HCT116 (cell line): ENCODE measurements at regions not wholly inside any gene's neighbourhood (a gene's known extent, or its start where the extent isn't known, plus 50 kb on each side); places are given as distances from the start of the nearest gene placed in this dataset.

ENCODE experiments used
- ATAC-seq: fragments of 200-7000 bp; cut with Tn5 transposase; 2 replicates; pipeline ENCODE4 v1.9.1; 2020; ENCODE audit warnings: mild to moderate bottlenecking, moderate library complexity
- BruUV-seq: library from RNA; stranded (reverse); fragments of 400-500 nt; replicated peaks from 2 replicates; lab custom pipeline; 2021; lab: Mats Ljungman, UMichigan
- CTCF ChIA-PET: fragments of 300-600 bp; sonication (Branson Sonifier 250); formaldehyde crosslinking; loops from one replicate; lab custom pipeline; 2021; ENCODE audit warnings: antibody characterized with exemption; lab: Charles Lee
- POLR2A ChIA-PET: fragments of 300-600, 350-600 bp; sonication (Branson Sonifier 250); formaldehyde crosslinking; loops from one replicate; lab custom pipeline; 2021; ENCODE audit warnings: antibody characterized with exemption; lab: Charles Lee
- RAD21 ChIA-PET, 2 experiments: fragments of 300-600 bp; sonication (Branson Sonifier 250); formaldehyde crosslinking; loops; one replicate each; lab custom pipeline; 2023; ENCODE audit warnings: low total read pairs in 2 of 2; ENCODE audit not compliant: uncharacterized antibody in 2 of 2, unreplicated experiment in 2 of 2, low non-redundant PET in 1 of 2; lab: Charles Lee
- DNase-seq: peaks from one replicate; pipeline ENCODE4 v3.0.0-alpha.2; 2010; ENCODE audit warnings: low read depth, low spot score
- H2AFZ ChIP-seq: fragments of 200-600 bp; shearing (Covaris generic), sonication (generic); 2 replicates; pipeline ENCODE4 v1.6.1; 2017; ENCODE audit warnings: low read depth, mixed run types, mixed read lengths, antibody characterized with exemption, low read length; ENCODE audit not compliant: poor library complexity, severe bottlenecking
- H3K27ac ChIP-seq: 2 replicates; pipeline ENCODE4 v1.5.1; 2012; ENCODE audit warnings: low read depth, low read length
- H3K27me3 ChIP-seq: fragments of 200-600 bp; sonication (generic); 2 replicates; pipeline ENCODE4 v1.6.1; 2016; ENCODE audit warnings: mixed run types, low read length, mixed read lengths; ENCODE audit not compliant: insufficient read depth
- H3K36me3 ChIP-seq, 2 experiments: fragments of 200-500 bp in 1 of 2; fragments of 200-600 bp in 1 of 2; sonication (Bioruptor generic) in 1 of 2; sonication (generic) in 1 of 2; 2 replicates each; pipeline versions ENCODE4 v1.5.1 to v1.6.1; 2014 to 2016; ENCODE audit warnings: low read length in 2 of 2, inconsistent platforms in 1 of 2, mixed read lengths in 1 of 2, mixed run types in 1 of 2; ENCODE audit not compliant: insufficient read depth in 2 of 2, control insufficient read depth in 1 of 2
- H3K4me1 ChIP-seq, 2 experiments: fragments of 200-600 bp in 1 of 2; sonication (generic) in 1 of 2; 2 replicates each; pipeline versions ENCODE4 v1.5.1 to v1.6.1; 2012 to 2017; ENCODE audit warnings: low read length in 2 of 2, inconsistent platforms in 1 of 2, mild to moderate bottlenecking in 1 of 2, mixed read lengths in 1 of 2, mixed run types in 1 of 2, moderate library complexity in 1 of 2; ENCODE audit not compliant: insufficient read depth in 2 of 2, control insufficient read depth in 1 of 2
- H3K4me2 ChIP-seq: fragments of 200-600 bp; sonication (generic); 2 replicates; pipeline ENCODE4 v1.6.1; 2017; ENCODE audit warnings: mixed run types, low read length, mixed read lengths
- H3K4me3 ChIP-seq, 2 experiments: fragments of 200-600 bp in 1 of 2; sonication (generic) in 1 of 2; replicated peaks in 1 of 2; 2 replicates each; pipeline ENCODE4 v1.5.1; 2011 to 2016; ENCODE audit warnings: low read length in 2 of 2, control low read depth in 1 of 2, low read depth in 1 of 2, mild to moderate bottlenecking in 1 of 2, mixed read lengths in 1 of 2, mixed run types in 1 of 2
- H3K79me2 ChIP-seq: fragments of 200-600 bp; sonication (generic); 2 replicates; pipeline ENCODE4 v1.6.1; 2017; ENCODE audit warnings: mild to moderate bottlenecking, mixed run types, low read length, moderate library complexity, mixed read lengths; ENCODE audit not compliant: insufficient read depth
- H3K9ac ChIP-seq: fragments of 200-600 bp; sonication (generic); 2 replicates; pipeline ENCODE4 v1.6.1; 2016; ENCODE audit warnings: low read length, mixed read lengths
- H3K9me2 ChIP-seq: fragments of 200-600 bp; sonication (generic), shearing (Covaris generic); 2 replicates; pipeline ENCODE4 v1.6.1; 2017; ENCODE audit warnings: mixed run types, mild to moderate bottlenecking, moderate library complexity; ENCODE audit not compliant: insufficient read depth
- H3K9me3 ChIP-seq, 2 experiments: fragments of 200-500 bp in 1 of 2; fragments of 200-600 bp in 1 of 2; sonication (Bioruptor generic) in 1 of 2; sonication (generic) in 1 of 2; 2 replicates each; pipeline ENCODE4 v1.6.1; 2014 to 2017; ENCODE audit warnings: low read length in 2 of 2, mixed read lengths in 2 of 2, inconsistent platforms in 1 of 2, low read depth in 1 of 2, mild to moderate bottlenecking in 1 of 2, mixed run types in 1 of 2, moderate library complexity in 1 of 2; ENCODE audit not compliant: control insufficient read depth in 1 of 2, insufficient read depth in 1 of 2
- H4K20me1 ChIP-seq: fragments of 200-600 bp; sonication (generic), shearing (Covaris generic); 2 replicates; pipeline ENCODE4 v1.6.1; 2017; ENCODE audit warnings: mixed run types, mild to moderate bottlenecking, moderate library complexity; ENCODE audit not compliant: insufficient read depth
- ATF3 ChIP-seq: IDR thresholded peaks from 2 replicates; pipeline ENCODE4 v1.6.1; 2012
- CBX3 ChIP-seq: IDR thresholded peaks from 2 replicates; pipeline ENCODE4 v1.6.1; 2012; ENCODE audit warnings: low read depth
- CTCF ChIP-seq, 3 experiments: fragments of 200-600 bp in 1 of 3; sonication (generic) in 1 of 3; IDR thresholded peaks in 2 of 3; conservative IDR thresholded peaks in 1 of 3; 2 replicates each; pipeline ENCODE4 v1.5.1; 2012 to 2017; ENCODE audit warnings: low read depth in 2 of 3, low read length in 2 of 3, antibody characterized with exemption in 1 of 3, borderline replicate concordance in 1 of 3, control low read depth in 1 of 3, mild to moderate bottlenecking in 1 of 3, mixed read lengths in 1 of 3, mixed run types in 1 of 3, moderate library complexity in 1 of 3; ENCODE audit not compliant: insufficient read depth in 1 of 3
- EGR1 ChIP-seq: IDR thresholded peaks from 2 replicates; pipeline ENCODE4 v1.6.1; 2012; ENCODE audit warnings: low read depth
- EZH2 ChIP-seq: fragments of 200-600 bp; sonication (generic); IDR thresholded peaks from 2 replicates; pipeline ENCODE4 v1.6.1; 2017; ENCODE audit warnings: antibody characterized with exemption, mixed run types
- EZH2phosphoT487 ChIP-seq: fragments of 200-600 bp; IDR thresholded peaks from 2 replicates; pipeline ENCODE4 v1.6.1; 2018; ENCODE audit warnings: antibody characterized with exemption, borderline replicate concordance
- FOSL1 ChIP-seq: IDR thresholded peaks from 2 replicates; pipeline ENCODE4 v1.6.1; 2012; ENCODE audit warnings: low read depth
- JUND ChIP-seq: IDR thresholded peaks from 2 replicates; pipeline ENCODE4 v1.6.1; 2012
- POLR2A ChIP-seq: IDR thresholded peaks from 2 replicates; pipeline ENCODE4 v1.7.0; 2011; ENCODE audit warnings: borderline replicate concordance; ENCODE audit not compliant: insufficient read depth, insufficient read length; ENCODE audit errors: extremely low read depth
- POLR2AphosphoS5 ChIP-seq: IDR thresholded peaks from 2 replicates; pipeline ENCODE4 v1.6.1; 2011; ENCODE audit warnings: mild to moderate bottlenecking, low read depth, low read length, moderate library complexity
- REST ChIP-seq: IDR thresholded peaks from 2 replicates; pipeline ENCODE4 v1.6.1; 2012; ENCODE audit warnings: low read depth
- SP1 ChIP-seq: IDR thresholded peaks from 2 replicates; pipeline ENCODE4 v1.6.1; 2012; ENCODE audit warnings: low read depth
- SRF ChIP-seq: IDR thresholded peaks from 2 replicates; pipeline ENCODE4 v1.6.1; 2012; ENCODE audit warnings: low read depth
- YY1 ChIP-seq: IDR thresholded peaks from 2 replicates; pipeline ENCODE4 v1.6.1; 2011; ENCODE audit warnings: low read length, low read depth, moderate library complexity, mild to moderate bottlenecking; ENCODE audit not compliant: insufficient replicate concordance; ENCODE audit errors: extremely low read depth
- ZNF274 ChIP-seq: fragments of 200-500 bp; sonication (Bioruptor generic); IDR thresholded peaks from 2 replicates; pipeline ENCODE4 v1.6.1; 2014; ENCODE audit warnings: mild to moderate bottlenecking, low read depth, low read length, inconsistent platforms
- intact Hi-C: fragments of 100-400 bp; cut with micrococcal nuclease; formaldehyde crosslinking; loops from 2 replicates; pipeline ENCODE4 v1.10.0; 2022

DNA sequence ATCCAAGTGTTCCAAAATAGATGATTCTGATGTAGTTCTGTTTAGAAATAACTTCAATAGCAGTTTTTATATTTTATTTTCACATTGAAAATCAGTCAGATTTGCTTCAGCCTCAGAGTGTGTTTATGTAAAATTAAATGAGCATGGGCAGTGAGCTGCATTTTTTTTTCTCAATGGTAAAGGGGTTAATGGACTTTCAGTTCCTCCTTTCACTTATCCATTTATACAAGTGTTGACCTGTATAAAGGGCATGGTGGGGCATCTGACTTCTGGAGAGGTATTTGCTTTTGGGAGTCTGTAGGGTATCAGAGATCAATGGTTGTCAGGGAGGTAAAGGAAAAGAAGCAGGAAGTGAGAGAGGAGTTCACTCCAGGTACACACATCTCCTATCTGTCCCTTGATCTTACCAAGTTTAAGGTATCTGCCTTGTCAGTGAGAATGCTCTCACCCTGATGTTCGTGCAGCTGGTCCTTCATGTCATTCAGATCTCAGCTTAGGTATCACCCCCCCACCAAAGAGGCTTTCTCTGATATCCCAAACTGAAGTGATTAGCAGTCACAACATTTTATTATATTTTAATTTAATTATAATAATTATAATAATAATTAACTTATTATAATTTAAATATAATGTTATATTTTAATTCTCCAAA, 181.6 kb upstream of the LMNTD1 start (continued):
- TF ChIP-seq CTCF (IDR thresholded peaks at IDR 0.05 in 2 of 3, conservative IDR thresholded peaks at IDR 0.05 in 1 of 3; ENCODE audit: borderline replicate concordance in 1 of 3, insufficient read depth in 1 of 3, low read depth in 2 of 3, low read length in 2 of 3) (no peak), SP1 (no peak), EGR1 (no peak), SRF (no peak)

DNA sequence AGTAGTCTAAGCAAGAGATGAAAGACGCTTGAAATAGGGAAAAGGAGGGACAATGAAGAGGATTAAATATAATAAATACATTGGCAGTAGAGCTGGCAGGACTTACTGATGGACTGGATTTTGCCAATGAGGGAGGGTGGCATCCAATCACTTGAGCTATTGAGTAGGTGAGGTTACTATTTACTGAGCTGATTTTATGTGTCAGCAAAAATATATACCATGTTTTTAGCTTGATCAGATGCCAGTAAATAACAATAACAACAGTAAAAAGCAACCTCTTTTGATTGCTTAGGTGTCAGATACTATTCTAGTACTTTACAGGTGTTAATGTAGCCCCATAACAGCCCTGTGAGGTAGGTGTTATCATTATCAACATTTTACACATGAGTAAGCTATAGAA, 187.5 kb upstream of the LMNTD1 start:
- no peak for ATAC-seq
- no peaks in the 10 kb centered on the region for H3K9me3 ChIP-seq
- no peaks in the 10 kb centered on the region for H3K9me2 ChIP-seq
- peaks cover 3% of the 10 kb centered on the region; the same call in 1 of the 2 replicates for H3K27me3 ChIP-seq
- ChIA-PET POLR2A (no interaction called here), CTCF (no interaction called here), RAD21 (no interaction called here)
- DNase-seq, result no peak
- H3K27ac ChIP-seq, result no peak overlapping the region
- H3K79me2 ChIP-seq, result no peaks in the 10 kb centered on the region
- H3K36me3 ChIP-seq, result no peaks in the 10 kb centered on the region
- no peak overlapping the region for H3K4me2 ChIP-seq
- no peaks in the 10 kb centered on the region for H4K20me1 ChIP-seq
- BruUV-seq, result no TSS peak
- H3K4me1 ChIP-seq, result no peaks in the 10 kb centered on the region
- no peak for TF ChIP-seq CTCF (IDR thresholded peaks at IDR 0.05 in 2 of 3, conservative IDR thresholded peaks at IDR 0.05 in 1 of 3; ENCODE audit: borderline replicate concordance in 1 of 3, insufficient read depth in 1 of 3, low read depth in 2 of 3, low read length in 2 of 3)
- no peak for TF ChIP-seq ATF3
- no peak for TF ChIP-seq CBX3
- no peak for TF ChIP-seq REST
- no peak for TF ChIP-seq EZH2phosphoT487
- no peak for TF ChIP-seq EZH2
- TF ChIP-seq YY1, result no peak
- TF ChIP-seq JUND, result no peak
- no peak for TF ChIP-seq EGR1
- no peak for TF ChIP-seq ZNF274
- TF ChIP-seq FOSL1, result no peak
- no peak for TF ChIP-seq POLR2AphosphoS5
- TF ChIP-seq POLR2A, result no peak
- no peak overlapping the region for H3K9ac ChIP-seq
- no peak overlapping the region for H3K4me3 ChIP-seq
- H2AFZ ChIP-seq, result no peak overlapping the region
- intact Hi-C loops, result no loop called here
